Stimulated activated CD4-positive, alpha-beta T cell treated with anti-CD3 and anti-CD28 coated beads, TNF-alpha, amount 100 ng/mL, for 24 hours (primary cell): ENCODE measurements at regions not wholly inside any gene's neighbourhood (a gene's known extent, or its start where the extent isn't known, plus 50 kb on each side); places are given as distances from the start of the nearest gene placed in this dataset.
"Not testable (repeated sequence)": the region's sequence is repeated elsewhere in the genome, so short reads cannot be mapped to it uniquely, and the experiment has no call there.

Experiments
- DNase-seq, 3 experiments: peaks; one replicate each; pipeline ENCODE4 v3.0.0-alpha.2; 2020; ENCODE audit warnings: low read depth in 3 of 3

- no peak for DNase-seq
Observed at GRCh38 chr9:90052366-90052765, 447.6 kb downstream of the GADD45G start.

DNA sequence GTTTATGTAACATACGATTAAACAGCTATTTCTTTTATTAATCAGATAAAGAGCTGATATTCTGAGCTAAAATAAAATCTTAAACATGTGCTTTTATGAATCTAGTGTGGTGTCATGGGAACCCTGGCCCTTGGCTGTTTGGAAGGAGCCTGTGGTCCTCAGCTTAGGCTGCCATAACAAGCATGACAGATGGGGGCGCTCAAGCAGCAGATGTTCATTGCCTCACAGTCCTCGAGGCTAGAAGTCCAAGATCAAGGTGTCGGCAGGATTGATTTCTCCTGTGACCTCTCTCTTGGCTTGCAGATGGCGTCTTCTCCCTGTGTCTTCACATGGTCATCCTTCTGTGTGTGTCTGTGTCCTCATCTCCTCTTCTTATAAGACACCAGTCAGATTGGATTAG lies 448.2 kb downstream of the GADD45G start:
- peak in 1 of 3 experiments; percentile 5 for DNase-seq

GRCh38 chr9:90054810-90055209 lies 450.0 kb downstream of the GADD45G start:
- DNase-seq = no peak

GRCh38 chr9:90055226-90055625 lies 450.4 kb downstream of the GADD45G start:
- no peak for DNase-seq

GRCh38 chr9:90057361-90057760 lies 452.5 kb downstream of the GADD45G start:
- DNase-seq = no peak

DNA sequence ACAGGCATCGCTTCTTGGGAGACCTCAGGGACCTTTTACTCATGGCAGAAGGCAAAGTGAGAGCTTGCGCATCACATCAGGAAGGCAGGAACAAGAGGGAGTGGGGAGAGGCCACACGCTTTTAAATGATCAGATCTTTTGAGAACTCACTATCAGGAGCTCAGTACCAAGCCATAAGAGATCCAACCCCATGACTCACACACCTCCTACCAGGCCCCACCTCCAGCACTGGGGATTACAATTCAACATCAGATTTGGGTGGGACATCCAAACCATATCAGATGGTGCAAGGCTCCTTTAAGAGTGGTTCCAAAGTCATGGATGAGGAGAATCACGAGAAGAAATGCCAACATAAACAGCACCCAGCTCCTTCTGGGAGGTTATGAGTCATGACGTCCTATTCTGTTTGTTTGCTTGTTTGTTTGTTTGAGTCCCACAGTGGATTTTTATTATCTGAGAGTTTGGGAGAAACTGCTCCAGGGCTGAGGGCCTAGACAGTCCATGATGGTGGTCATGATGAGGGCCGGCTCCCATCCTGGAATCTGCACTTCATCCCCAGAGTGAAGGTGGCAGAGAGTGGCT lies 453.5 kb downstream of the GADD45G start:
- no peak for DNase-seq

GRCh38 chr9:90059436-90059835 lies 454.6 kb downstream of the GADD45G start:
- DNase-seq = no peak

DNA sequence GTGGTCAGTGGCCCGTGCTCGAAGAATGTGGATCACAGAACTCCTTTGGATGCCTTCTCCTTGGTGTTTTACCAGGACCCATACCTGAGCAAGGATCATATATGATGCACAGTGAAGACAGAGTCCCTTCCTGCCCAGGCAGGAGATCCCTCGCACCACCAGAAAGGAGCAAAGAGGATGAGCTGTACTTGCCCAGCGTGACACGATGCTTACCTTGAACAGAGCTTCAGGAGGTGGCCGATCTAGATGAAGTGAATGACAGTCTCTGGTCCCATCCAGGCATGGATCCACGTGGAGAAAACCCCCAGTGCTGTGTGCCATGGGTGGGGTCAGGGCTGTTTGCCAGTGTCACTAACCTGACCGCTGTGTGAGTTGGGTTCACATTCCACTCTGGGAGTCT lies 455.4 kb downstream of the GADD45G start:
- no peak for DNase-seq

GRCh38 chr9:90061187-90061586 lies 456.4 kb downstream of the GADD45G start:
- no peak for DNase-seq

DNA sequence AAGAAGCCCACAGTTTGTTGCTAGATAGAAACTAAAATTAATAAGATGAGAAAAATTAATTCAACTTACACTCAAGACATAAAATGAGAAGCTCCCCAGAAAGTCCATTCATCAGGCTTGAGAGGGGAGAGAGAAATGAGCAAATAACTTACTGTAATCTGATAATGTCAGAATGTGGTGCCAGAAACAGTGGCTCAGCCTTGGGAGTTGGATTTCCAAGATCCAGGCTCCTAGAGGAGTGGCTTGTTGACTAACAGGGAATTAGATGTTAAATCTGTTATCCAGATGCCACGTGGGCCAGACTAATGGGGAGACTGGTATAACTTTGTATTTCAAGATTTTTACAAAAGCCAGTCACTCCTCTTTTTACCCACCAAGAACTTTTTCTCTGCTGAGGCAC lies 458.2 kb downstream of the GADD45G start:
- no peak for DNase-seq

DNA sequence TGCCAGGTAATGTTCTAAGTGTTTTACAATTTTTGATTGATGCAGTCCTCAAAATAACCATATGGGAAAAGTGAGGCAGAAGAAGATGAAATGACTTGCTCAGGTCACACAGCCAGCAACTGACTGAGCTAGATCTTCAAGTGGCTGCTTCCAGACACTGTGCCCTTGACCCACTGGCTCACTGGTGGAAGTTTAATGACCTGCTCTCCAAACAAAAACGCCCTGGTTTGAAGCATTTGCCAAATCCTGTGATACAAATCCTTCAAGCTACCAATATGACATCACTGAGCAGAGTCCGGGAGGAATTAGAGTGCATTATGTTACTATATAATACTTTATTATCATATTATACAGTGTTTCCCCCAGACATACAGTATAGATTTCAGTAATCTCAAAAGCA lies 459.4 kb downstream of the GADD45G start:
- no peak for DNase-seq

GRCh38 chr9:90064971-90065370 lies 460.2 kb downstream of the GADD45G start:
- no peak for DNase-seq

DNA sequence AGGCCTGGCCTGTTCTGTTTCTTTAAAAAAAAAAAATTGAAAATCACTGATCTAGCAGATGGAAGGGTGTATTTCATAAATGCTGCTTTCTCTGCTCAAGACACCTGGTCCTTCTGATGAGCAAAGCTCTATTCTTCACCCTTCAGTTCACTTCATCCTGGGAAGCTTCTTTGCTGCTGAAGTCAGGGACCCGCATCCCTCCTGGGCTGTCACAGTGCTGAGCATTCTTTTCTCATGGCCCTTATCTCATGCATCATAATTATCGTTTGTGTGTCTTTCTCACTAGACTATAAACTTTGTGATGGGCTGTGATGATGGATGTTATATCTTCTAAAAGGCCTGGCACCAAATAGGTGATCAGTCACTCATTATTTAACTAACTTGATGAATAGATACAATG lies 461.0 kb downstream of the GADD45G start:
- no peak for DNase-seq

DNA sequence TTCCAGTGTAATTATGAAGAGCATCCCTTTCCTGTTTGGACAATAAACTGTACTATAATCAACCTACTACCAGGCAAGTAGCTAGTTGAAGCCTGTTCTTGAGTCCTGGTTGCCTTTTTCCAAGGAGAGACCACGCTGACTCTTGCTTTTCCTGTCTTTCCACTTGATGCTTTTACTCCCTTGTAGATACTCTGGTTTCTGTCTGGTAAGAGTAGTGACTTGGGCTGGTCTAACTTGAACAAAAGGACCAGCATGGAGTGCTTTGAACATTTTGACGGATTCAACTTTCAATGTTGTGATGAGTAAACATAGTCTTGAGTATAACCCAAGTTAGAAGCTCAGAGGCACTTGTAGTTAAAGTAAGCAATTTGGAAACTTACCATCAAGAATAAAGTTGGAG lies 464.3 kb downstream of the GADD45G start:
- DNase-seq = no peak

- DNase-seq = no peak
Observed at GRCh38 chr9:90070056-90070455, 465.2 kb downstream of the GADD45G start.

- DNase-seq = no peak
Observed at GRCh38 chr9:90070469-90070868, 465.7 kb downstream of the GADD45G start.

DNA sequence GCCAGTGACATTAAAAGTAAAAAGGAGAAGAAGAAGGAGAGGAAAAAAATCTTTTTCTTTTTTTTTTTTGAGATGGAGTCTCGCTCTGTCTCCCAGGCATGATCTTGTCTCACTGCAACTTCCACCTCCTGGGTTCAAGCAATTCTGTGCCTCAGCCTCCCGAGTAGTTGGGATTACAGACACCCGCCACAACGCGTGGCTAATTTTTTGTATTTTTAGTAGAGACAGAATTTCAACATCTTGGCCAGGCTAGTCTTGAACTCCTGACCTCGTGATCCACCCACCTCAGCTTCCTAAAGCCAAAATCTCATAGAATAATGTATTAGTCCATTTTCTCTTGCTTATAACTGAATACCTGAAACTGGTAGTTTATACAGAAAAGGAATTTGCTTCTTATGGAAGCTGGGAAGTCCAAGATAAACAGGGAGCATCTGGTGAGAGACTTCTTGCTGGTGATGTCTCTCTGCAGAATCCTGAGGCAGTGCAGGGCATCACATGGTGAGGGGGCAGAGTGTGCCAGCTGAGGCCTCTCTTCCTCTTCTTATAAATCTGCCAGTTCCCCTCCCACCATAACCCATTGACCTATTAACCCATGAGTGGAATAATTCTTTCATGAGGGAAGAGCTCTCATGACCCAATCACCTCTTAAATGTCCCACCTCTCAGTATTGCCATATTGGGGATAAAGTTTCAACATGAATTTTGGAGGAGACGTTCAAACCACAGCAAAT lies 466.3 kb downstream of the GADD45G start:
- DNase-seq = no peak

DNA sequence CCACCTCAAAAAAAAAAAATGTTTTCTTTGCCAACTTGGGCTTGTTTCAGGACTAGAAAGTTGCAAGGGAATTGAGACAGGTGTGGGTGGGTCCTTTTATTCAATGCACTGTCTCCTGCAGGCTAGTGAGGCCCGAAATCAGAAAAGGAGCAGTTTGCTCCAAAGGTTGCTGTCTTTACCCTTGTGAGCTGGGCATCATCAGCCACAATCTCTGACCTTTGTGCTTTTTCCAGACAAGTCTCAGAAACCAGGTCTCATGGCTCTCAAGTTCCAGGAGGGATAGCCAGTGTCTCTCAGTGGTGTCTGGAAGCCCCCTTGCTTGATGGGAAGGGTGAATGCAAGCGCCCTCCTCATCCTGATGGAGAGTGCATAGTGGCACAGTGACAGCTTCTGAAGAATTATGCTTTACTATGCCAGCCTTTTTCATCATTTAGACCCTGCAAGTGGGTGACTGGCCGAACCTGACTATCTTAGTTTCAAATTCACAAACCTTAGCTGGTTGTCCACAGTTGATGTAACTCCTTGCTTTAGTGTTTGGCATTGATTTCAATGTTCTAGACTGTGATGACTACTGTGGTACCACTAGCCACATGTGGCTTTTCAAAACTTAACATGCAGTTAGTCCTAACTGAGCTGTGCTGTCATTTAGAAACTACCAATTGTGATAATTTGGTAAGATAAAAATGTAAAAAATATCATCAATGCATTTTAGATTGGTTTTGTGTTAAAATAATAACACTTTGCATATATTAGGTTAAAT lies 468.6 kb downstream of the GADD45G start:
- no peak for DNase-seq

- no peak for DNase-seq
Observed at GRCh38 chr9:90074316-90074962, 469.6 kb downstream of the GADD45G start.

DNA sequence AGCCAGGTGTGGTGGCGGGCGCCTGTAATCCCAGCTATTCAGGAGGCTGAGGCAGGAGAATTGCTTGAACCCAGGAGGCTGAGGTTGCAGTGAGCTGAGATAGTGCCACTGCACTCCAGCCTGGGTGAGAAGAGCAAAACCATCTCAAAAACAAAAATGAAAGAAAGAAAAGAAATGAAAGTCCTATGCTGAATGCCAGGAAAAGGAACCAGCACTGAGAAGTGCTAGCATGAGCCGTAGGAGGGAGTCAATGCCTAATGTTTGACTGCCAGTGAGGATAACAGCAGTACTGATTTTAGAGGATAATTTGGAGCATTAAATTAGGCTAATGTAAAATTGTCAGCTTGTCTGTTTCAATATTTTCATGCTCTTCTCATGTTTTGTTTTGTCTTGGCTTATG lies 472.8 kb downstream of the GADD45G start:
- not testable (repeated sequence) for DNase-seq

GRCh38 chr9:90078988-90079421 lies 474.2 kb downstream of the GADD45G start:
- DNase-seq = no peak

DNA sequence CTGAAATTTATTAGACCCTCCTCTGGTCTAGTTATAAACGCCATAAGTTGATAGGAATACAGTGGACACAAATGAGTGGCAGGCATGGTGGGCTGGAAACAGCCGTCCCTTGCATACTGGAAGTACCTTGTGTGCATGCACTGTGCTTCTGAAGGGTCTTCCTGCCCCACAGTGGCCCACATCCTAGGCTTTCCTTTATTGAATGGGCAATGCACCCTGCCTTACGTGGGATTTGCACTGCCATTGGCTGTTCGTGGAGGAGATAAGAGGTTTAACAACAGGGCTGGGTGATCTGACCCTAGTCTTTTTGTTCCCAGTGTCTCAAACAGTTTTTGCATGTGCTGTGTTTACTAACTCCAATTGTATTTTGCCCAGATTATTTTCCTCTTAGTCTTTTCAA lies 480.8 kb downstream of the GADD45G start:
- DNase-seq = no peak
